Neuronal stem cell (in vitro differentiated cells): ENCODE measurements at regions not wholly inside any gene's neighbourhood (a gene's known extent, or its start where the extent isn't known, plus 50 kb on each side); places are given as distances from the start of the nearest gene placed in this dataset.

Source experiments
- DNase-seq: peaks from one replicate; pipeline ENCODE4 v3.0.0-alpha.2; 2013; ENCODE audit warnings: low spot score
- H2AFZ ChIP-seq: one replicate; pipeline ENCODE4 v1.6.1; 2013; ENCODE audit warnings: mild to moderate bottlenecking, low read length, inconsistent platforms
- H2AK5ac ChIP-seq: 2 replicates; pipeline ENCODE4 v1.6.1; 2013; ENCODE audit warnings: low read depth, mild to moderate bottlenecking, inconsistent platforms, low read length, moderate library complexity, mixed read lengths
- H2BK120ac ChIP-seq: 2 replicates; pipeline ENCODE4 v1.6.1; 2013; ENCODE audit warnings: low read depth, mild to moderate bottlenecking, inconsistent platforms, low read length, moderate library complexity, mixed read lengths
- H2BK12ac ChIP-seq: one replicate; pipeline ENCODE4 v1.6.1; 2013; ENCODE audit warnings: low read length, inconsistent platforms
- H2BK15ac ChIP-seq: 2 replicates; pipeline ENCODE4 v1.6.1; 2013; ENCODE audit warnings: mild to moderate bottlenecking, low read length, inconsistent platforms, mixed read lengths
- H2BK5ac ChIP-seq: one replicate; pipeline ENCODE4 v1.6.1; 2013; ENCODE audit warnings: inconsistent platforms, mild to moderate bottlenecking, low read length, moderate library complexity
- H3K14ac ChIP-seq: one replicate; pipeline ENCODE4 v1.6.1; 2013; ENCODE audit warnings: low read length, inconsistent platforms
- H3K18ac ChIP-seq: 2 replicates; pipeline ENCODE4 v1.6.1; 2013; ENCODE audit warnings: low read length, inconsistent platforms
- H3K23ac ChIP-seq: 2 replicates; pipeline ENCODE4 v1.6.1; 2013; ENCODE audit warnings: low read depth, mild to moderate bottlenecking, mixed read lengths, low read length, inconsistent platforms; ENCODE audit not compliant: poor library complexity
- H3K27ac ChIP-seq: replicated peaks from 3 replicates; pipeline ENCODE4 v1.5.1; 2013; ENCODE audit warnings: low read length, inconsistent platforms
- H3K27me3 ChIP-seq, 3 experiments: 2 replicates each; pipeline ENCODE4 v1.6.1; 2013; ENCODE audit warnings: low read length in 3 of 3, mild to moderate bottlenecking in 2 of 3, inconsistent platforms in 1 of 3, low read depth in 1 of 3, mixed read lengths in 1 of 3, moderate library complexity in 1 of 3; ENCODE audit not compliant: control insufficient read depth in 3 of 3, insufficient read depth in 3 of 3
- H3K36me3 ChIP-seq, 2 donors: replicated peaks in 1 of 2; 2 replicates each; pipeline ENCODE4 v1.6.1; 2013; ENCODE audit warnings: low read length in 2 of 2; ENCODE audit not compliant: control insufficient read depth in 2 of 2, insufficient read depth in 2 of 2
- H3K4ac ChIP-seq: 2 replicates; pipeline ENCODE4 v1.6.1; 2013; ENCODE audit warnings: inconsistent platforms, mild to moderate bottlenecking, low read length, moderate library complexity
- H3K4me1 ChIP-seq, 2 donors: 1 replicate in 1 of 2; 2 replicates in 1 of 2; pipeline ENCODE4 v1.6.1; 2013; ENCODE audit warnings: low read length in 2 of 2, low read depth in 1 of 2; ENCODE audit not compliant: control insufficient read depth in 2 of 2, insufficient read depth in 1 of 2
- H3K4me2 ChIP-seq: one replicate; pipeline ENCODE4 v1.6.1; 2013; ENCODE audit warnings: mild to moderate bottlenecking, low read length, inconsistent platforms; ENCODE audit not compliant: insufficient read depth, poor library complexity, severe bottlenecking
- H3K4me3 ChIP-seq, 2 donors: 2 replicates each; pipeline ENCODE4 v1.5.1; 2013; ENCODE audit warnings: low read length in 2 of 2, mild to moderate bottlenecking in 2 of 2, inconsistent platforms in 1 of 2, moderate library complexity in 1 of 2
- H3K79me1 ChIP-seq: one replicate; pipeline ENCODE4 v1.6.1; 2013; ENCODE audit warnings: low read depth, mild to moderate bottlenecking, inconsistent platforms, low read length, moderate library complexity
- H3K9ac ChIP-seq: one replicate; pipeline ENCODE4 v1.6.1; 2013; ENCODE audit warnings: mild to moderate bottlenecking, low read depth, low read length, inconsistent platforms; ENCODE audit not compliant: poor library complexity
- H3K9me3 ChIP-seq, 2 donors: replicated peaks in 1 of 2; 2 replicates each; pipeline versions ENCODE3 to v1.6.1; 2013; ENCODE audit warnings: low read length in 2 of 2, mild to moderate bottlenecking in 2 of 2, inconsistent platforms in 1 of 2, low read depth in 1 of 2, mixed read lengths in 1 of 2, moderate library complexity in 1 of 2; ENCODE audit not compliant: control insufficient read depth in 2 of 2, insufficient read depth in 1 of 2
- H4K8ac ChIP-seq: one replicate; pipeline ENCODE4 v1.6.1; 2013; ENCODE audit warnings: low read depth, mild to moderate bottlenecking, inconsistent platforms, low read length, moderate library complexity
- H4K91ac ChIP-seq: one replicate; pipeline ENCODE4 v1.6.1; 2013; ENCODE audit warnings: low read length, low read depth, mild to moderate bottlenecking, inconsistent platforms; ENCODE audit not compliant: poor library complexity
- WGBS, 2 donors: extraction: QIAGEN DNeasy Blood & Tissue Kit; methylation state at CpG; one replicate each; pipeline ENCODE4 v1.1.7; 2013; ENCODE audit warnings: missing lambda C conversion rate in 2 of 2, mixed read lengths in 1 of 2; ENCODE audit not compliant: insufficient read length in 2 of 2, insufficient replicate concordance in 1 of 2; ENCODE audit errors: extremely low coverage in 2 of 2; 5-methylcytosine and 5-hydroxymethylcytosine counted together

DNA sequence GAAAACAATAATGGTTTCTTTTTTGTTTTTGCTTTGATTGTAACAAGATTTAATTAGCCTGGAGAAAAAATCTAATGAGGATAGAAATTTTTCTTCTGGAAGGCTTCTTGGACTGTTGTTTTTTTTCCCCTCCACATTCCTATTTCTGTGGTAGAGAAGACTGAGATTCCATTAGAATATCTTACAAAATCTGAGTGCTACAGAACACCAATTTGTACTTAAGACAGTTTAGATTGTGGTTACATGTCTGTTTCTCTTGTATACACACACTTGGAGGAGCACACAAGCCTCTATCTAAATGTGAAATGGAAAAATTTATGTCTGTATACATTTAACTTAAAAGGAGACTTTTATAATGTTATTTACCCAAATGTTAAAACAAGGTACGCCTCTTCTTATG is 176.9 kb upstream of the ARSJ start:
- H3K4me2 ChIP-seq = no peak overlapping the region
- H2BK5ac ChIP-seq = no peak overlapping the region
- no peaks in the 10 kb centered on the region for H3K36me3 ChIP-seq
- H3K9ac ChIP-seq = no peak overlapping the region
- H4K8ac ChIP-seq = no peak overlapping the region
- DNase-seq = no peak
- H3K23ac ChIP-seq = no peak overlapping the region
- no peaks in the 10 kb centered on the region for H3K9me3 ChIP-seq
- no peak overlapping the region for H3K4ac ChIP-seq
- H3K18ac ChIP-seq = no peak overlapping the region
- no peak overlapping the region for H2BK120ac ChIP-seq
- H2BK12ac ChIP-seq = no peak overlapping the region
- H2BK15ac ChIP-seq = no peak overlapping the region
- no peaks in the 10 kb centered on the region for H3K27me3 ChIP-seq
- H3K79me1 ChIP-seq = no peaks in the 10 kb centered on the region
- H2AK5ac ChIP-seq = no peak overlapping the region
- H3K14ac ChIP-seq = no peak overlapping the region
- no peak overlapping the region for H4K91ac ChIP-seq
- no peak overlapping the region for H3K27ac ChIP-seq
- H2AFZ ChIP-seq = no peak overlapping the region
- WGBS, 2 donors = no CpG with 5 or more reads among the region's 1 CpG
- H3K4me3 ChIP-seq = no peak overlapping the region
- no peaks in the 10 kb centered on the region for H3K4me1 ChIP-seq

- Histone ChIP-seq H3K27me3 (peaks cover 0 to 2% (median 0%) of the 10 kb centered on the region in 3 experiments), H3K4me1 (no peaks in the 10 kb centered on the region), H3K4me2 (no peak overlapping the region), H3K36me3 (no peaks in the 10 kb centered on the region), H4K91ac (no peak overlapping the region), H3K9me3 (no peaks in the 10 kb centered on the region), H3K23ac (no peak overlapping the region), H3K9ac (no peak overlapping the region), H4K8ac (no peak overlapping the region), H2BK12ac (no peak overlapping the region), H2BK5ac (no peak overlapping the region), H2AK5ac (no peak overlapping the region), H3K4me3 (no peak overlapping the region), H3K18ac (no peak overlapping the region), H2BK15ac (no peak overlapping the region), H3K4ac (no peak overlapping the region), H2AFZ (no peak overlapping the region), H2BK120ac (no peak overlapping the region), H3K79me1 (no peaks in the 10 kb centered on the region), H3K14ac (no peak overlapping the region), H3K27ac (no peak overlapping the region)
- no peak for DNase-seq
These were observed 182.4 kb upstream of the ARSJ start for GRCh38 chr4:114161809-114162208.

GRCh38 chr4:114163051-114163450 is 183.6 kb upstream of the ARSJ start:
- Histone ChIP-seq H3K79me1 (no peaks in the 10 kb centered on the region), H4K8ac (no peak overlapping the region), H2BK5ac (no peak overlapping the region), H3K27ac (no peak overlapping the region), H3K9ac (no peak overlapping the region), H3K4me3 (no peak overlapping the region), H3K14ac (no peak overlapping the region), H3K4me1 (no peaks in the 10 kb centered on the region), H4K91ac (no peak overlapping the region), H3K36me3 (no peaks in the 10 kb centered on the region), H2BK12ac (no peak overlapping the region), H3K4ac (no peak overlapping the region), H2AK5ac (no peak overlapping the region), H3K23ac (no peak overlapping the region), H2BK15ac (no peak overlapping the region), H3K18ac (no peak overlapping the region), H3K4me2 (no peak overlapping the region), H2AFZ (no peak overlapping the region), H3K9me3 (no peaks in the 10 kb centered on the region), H2BK120ac (no peak overlapping the region), H3K27me3 (peaks cover 0 to 2% (median 0%) of the 10 kb centered on the region in 3 experiments)
- no CpG with 5 or more reads among the region's 4 CpGs for WGBS, 2 donors
- no peak for DNase-seq

GRCh38 chr4:114173968-114174367 is 194.5 kb upstream of the ARSJ start:
- DNase-seq = no peak
- no peak overlapping the region for H3K4ac ChIP-seq
- H3K14ac ChIP-seq = no peak overlapping the region
- no peak overlapping the region for H2BK120ac ChIP-seq
- H3K9me3 ChIP-seq = no peaks in the 10 kb centered on the region
- H2BK15ac ChIP-seq = no peak overlapping the region
- no peak overlapping the region for H3K27ac ChIP-seq
- WGBS, 2 donors = no CpG with 5 or more reads among the region's 3 CpGs
- no peak overlapping the region for H3K4me2 ChIP-seq
- no peak overlapping the region for H3K18ac ChIP-seq
- H2BK5ac ChIP-seq = no peak overlapping the region
- no peaks in the 10 kb centered on the region for H3K4me1 ChIP-seq
- H3K9ac ChIP-seq = no peak overlapping the region
- no peaks in the 10 kb centered on the region for H3K27me3 ChIP-seq
- no peak overlapping the region for H3K4me3 ChIP-seq
- H3K36me3 ChIP-seq = no peaks in the 10 kb centered on the region
- H2AFZ ChIP-seq = no peak overlapping the region
- no peak overlapping the region for H3K23ac ChIP-seq
- H2AK5ac ChIP-seq = no peak overlapping the region
- no peaks in the 10 kb centered on the region for H3K79me1 ChIP-seq
- no peak overlapping the region for H2BK12ac ChIP-seq
- H4K91ac ChIP-seq = no peak overlapping the region
- H4K8ac ChIP-seq = no peak overlapping the region
